Breast epithelium (tissue), 4 donors: ENCODE measurements at regions not wholly inside any gene's neighbourhood (a gene's known extent, or its start where the extent isn't known, plus 50 kb on each side); places are given as distances from the start of the nearest gene placed in this dataset.

Source experiments
- DNase-seq, 2 donors: peaks; one replicate each; pipeline ENCODE4 v3.0.0-alpha.2; 2019; ENCODE audit warnings: low spot score in 2 of 2
- H3K27ac ChIP-seq, 2 donors: fragments of 200-600 bp; sonication (generic) in 1 of 2; one replicate each; pipeline ENCODE4 v1.5.1; 2016 to 2019; ENCODE audit warnings: mild to moderate bottlenecking in 1 of 2
- H3K27me3 ChIP-seq, 2 donors: fragments of 200-600 bp; sonication (generic) in 1 of 2; one replicate each; pipeline versions ENCODE4 v1.5.1 to v1.6.0; 2017 to 2019; ENCODE audit warnings: control low read depth in 1 of 2, mild to moderate bottlenecking in 1 of 2
- H3K36me3 ChIP-seq: fragments of 200-600 bp; one replicate; pipeline ENCODE4 v1.5.1; 2019
- H3K4me1 ChIP-seq, 2 donors: fragments of 200-600 bp; sonication (generic); one replicate each; pipeline ENCODE4 v1.5.1; 2016 to 2019; ENCODE audit warnings: control low read depth in 1 of 2
- H3K4me3 ChIP-seq, 3 donors: fragments of 200-600 bp; sonication (generic); 1 replicate in 2 of 3; 2 replicates in 1 of 3; pipeline ENCODE4 v1.5.1; 2016 to 2019; ENCODE audit warnings: mild to moderate bottlenecking in 3 of 3, moderate library complexity in 2 of 3
- H3K9me3 ChIP-seq, 2 donors: fragments of 200-600 bp; sonication (generic) in 1 of 2; one replicate each; pipeline ENCODE4 v1.5.1; 2016 to 2019; ENCODE audit warnings: control low read depth in 1 of 2
- CTCF ChIP-seq, 3 donors: fragments of 450-650 bp; IDR thresholded peaks; one replicate each; pipeline ENCODE4 v1.5.1; 2016 to 2017; ENCODE audit warnings: antibody characterized with exemption in 3 of 3, mild to moderate bottlenecking in 3 of 3, moderate library complexity in 3 of 3
- POLR2A ChIP-seq: fragments of 450-650 bp; IDR thresholded peaks from one replicate; pipeline ENCODE4 v1.6.1; 2016; ENCODE audit warnings: antibody characterized with exemption, mild to moderate bottlenecking, moderate library complexity
- POLR2AphosphoS5 ChIP-seq, 3 donors: sonication (generic); formaldehyde crosslinking; IDR thresholded peaks; one replicate each; pipeline ENCODE4 v1.6.1; 2017; ENCODE audit warnings: antibody characterized with exemption in 3 of 3
- intact Hi-C: fragments of 100-400 bp; cut with DNase I; formaldehyde crosslinking; loops from one replicate; pipeline ENCODE4 v1.15.1; 2023; ENCODE audit warnings: low total_unique reads

DNA sequence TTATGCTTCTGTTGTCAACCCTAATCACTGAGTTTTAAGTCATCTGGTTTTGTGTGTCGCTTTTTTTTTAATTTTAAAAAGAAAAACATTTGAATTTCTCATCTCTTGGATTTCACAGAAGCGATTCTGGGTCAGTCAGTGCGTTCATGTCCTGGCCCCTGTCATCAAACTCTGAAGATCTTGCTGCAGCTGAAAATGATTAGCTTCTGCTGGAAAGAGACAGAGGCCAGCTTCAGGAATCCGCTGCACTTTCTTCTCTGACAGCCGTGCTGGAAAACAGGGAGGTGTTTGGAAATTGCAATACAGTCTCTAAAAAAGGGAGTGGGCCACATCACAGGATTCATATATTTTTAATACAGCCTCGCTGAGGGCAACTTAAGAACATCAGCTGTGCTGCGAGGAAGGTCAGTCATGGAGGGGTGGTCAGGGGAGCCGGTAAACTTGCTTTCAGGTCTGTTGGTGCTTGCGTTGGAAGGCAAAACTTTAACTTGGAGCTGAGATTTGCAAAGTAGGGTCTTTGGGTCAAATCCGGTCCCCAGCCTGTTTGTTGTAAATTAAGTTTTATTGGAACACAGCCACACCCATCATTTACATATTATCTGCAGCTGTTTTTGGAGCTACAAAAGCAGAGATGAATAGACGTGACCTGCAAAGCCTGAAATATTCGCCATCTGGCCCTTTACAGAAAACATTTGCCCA is 190.8 kb downstream of the AACS start:
- H3K4me3 ChIP-seq: no peak overlapping the region
- no peak for TF ChIP-seq POLR2A
- TF ChIP-seq POLR2AphosphoS5 (IDR thresholded peaks at IDR 0.05): no peak
- TF ChIP-seq CTCF (IDR thresholded peaks at IDR 0.05): no peak
- no peak overlapping the region for H3K27ac ChIP-seq
- no peaks in the 10 kb centered on the region for H3K36me3 ChIP-seq
- peaks cover 0 to 10% of the 10 kb centered on the region in 2 donors for H3K9me3 ChIP-seq
- DNase-seq: no peak
- H3K4me1 ChIP-seq: no peaks in the 10 kb centered on the region
- intact Hi-C loops: no loop called here
- peaks cover 0 to 7% of the 10 kb centered on the region in 2 donors for H3K27me3 ChIP-seq

GRCh38 chr12:125256634-125256936 is 191.3 kb downstream of the AACS start:
- Histone ChIP-seq H3K27me3 (peaks cover 0 to 7% of the 10 kb centered on the region in 2 donors), H3K9me3 (peaks cover 0 to 10% of the 10 kb centered on the region in 2 donors), H3K4me1 (no peaks in the 10 kb centered on the region), H3K4me3 (no peak overlapping the region), H3K36me3 (no peaks in the 10 kb centered on the region), H3K27ac (no peak overlapping the region)
- no peak for DNase-seq
- intact Hi-C loops: no loop called here
- TF ChIP-seq CTCF (IDR thresholded peaks at IDR 0.05): no peak
- no peak for TF ChIP-seq POLR2A
- TF ChIP-seq POLR2AphosphoS5 (IDR thresholded peaks at IDR 0.05): no peak

DNA sequence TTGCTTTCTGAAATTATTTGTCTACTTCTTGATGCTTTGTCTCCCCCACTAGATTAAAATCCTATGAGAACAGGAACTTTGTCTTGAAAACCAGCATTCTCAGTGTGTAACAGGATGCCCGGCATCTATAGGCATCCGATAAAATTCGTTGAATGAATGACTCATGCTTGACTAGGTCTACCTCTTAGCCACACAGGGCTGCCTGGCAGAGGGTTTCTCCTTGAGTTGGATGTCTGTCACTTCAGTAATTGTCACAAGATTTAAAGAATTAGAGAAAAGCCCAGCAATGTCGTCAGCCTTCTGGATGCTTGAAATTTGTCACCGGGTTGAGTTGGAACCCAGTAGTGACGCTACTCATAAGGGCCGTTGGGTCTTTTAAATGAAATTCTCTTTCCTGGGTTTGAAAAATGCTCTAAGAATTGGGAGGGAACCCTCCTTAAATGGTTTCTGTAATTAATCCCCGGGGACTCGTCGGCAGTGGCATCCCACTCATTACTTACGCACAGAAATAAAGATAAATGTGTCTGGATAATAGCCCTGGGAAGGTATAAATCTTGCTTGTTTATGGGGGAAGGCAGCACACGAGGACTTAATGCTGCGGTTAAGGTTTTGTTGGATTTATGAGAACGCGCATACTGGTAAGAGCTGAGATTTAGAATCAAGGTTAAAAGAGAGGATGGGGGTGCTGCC is 194.1 kb downstream of the AACS start:
- H3K4me1 ChIP-seq: no peaks in the 10 kb centered on the region
- peaks cover 6 to 18% of the 10 kb centered on the region in 2 donors for H3K9me3 ChIP-seq
- H3K27me3 ChIP-seq: peaks cover 0 to 3% of the 10 kb centered on the region in 2 donors
- no peaks in the 10 kb centered on the region for H3K36me3 ChIP-seq
- H3K27ac ChIP-seq: no peak overlapping the region
- H3K4me3 ChIP-seq: no peak overlapping the region
- DNase-seq: no peak
- intact Hi-C loops: no loop called here
- TF ChIP-seq POLR2A: no peak
- no peak for TF ChIP-seq CTCF (IDR thresholded peaks at IDR 0.05)
- TF ChIP-seq POLR2AphosphoS5 (IDR thresholded peaks at IDR 0.05): no peak

GRCh38 chr12:125262851-125263250 is 197.6 kb downstream of the AACS start:
- DNase-seq: no peak
- H3K27me3 ChIP-seq: no peaks in the 10 kb centered on the region

More at GRCh38 chr12:125262851-125263250, 197.6 kb downstream of the AACS start:
- Histone ChIP-seq H3K4me3 (no peak overlapping the region), H3K4me1 (no peaks in the 10 kb centered on the region), H3K36me3 (no peaks in the 10 kb centered on the region), H3K9me3 (peaks cover 6 to 12% of the 10 kb centered on the region in 2 donors), H3K27ac (no peak overlapping the region)
- intact Hi-C loops: no loop called here
- no peak for TF ChIP-seq POLR2A
- no peak for TF ChIP-seq POLR2AphosphoS5 (IDR thresholded peaks at IDR 0.05)
- no peak for TF ChIP-seq CTCF (IDR thresholded peaks at IDR 0.05)
